Ovary (tissue), 3 donors: ENCODE measurements at regions not wholly inside any gene's neighbourhood (a gene's known extent, or its start where the extent isn't known, plus 50 kb on each side); places are given as distances from the start of the nearest gene placed in this dataset.

ENCODE experiments used
- EP300 ChIP-seq: sonication (generic); formaldehyde crosslinking; IDR thresholded peaks from one replicate; pipeline ENCODE4 v1.6.1; 2017; ENCODE audit warnings: antibody characterized with exemption
- POLR2A ChIP-seq: fragments of 450-650 bp; IDR thresholded peaks from one replicate; pipeline ENCODE4 v1.6.1; 2017; ENCODE audit warnings: antibody characterized with exemption, mild to moderate bottlenecking, moderate library complexity
- TF ChIP-seq, protein P1 (sequence below), 3 donors: fragments of 450-650 bp in 2 of 3; fragments of 200-600 bp in 1 of 3; IDR thresholded peaks; one replicate each; pipeline versions ENCODE4 v1.5.1 to v1.8.0; 2016 to 2022; ENCODE audit warnings: antibody characterized with exemption in 3 of 3, mild to moderate bottlenecking in 1 of 3
- donor health status: DM: no; HTN: no; CAD: no.

DNA sequence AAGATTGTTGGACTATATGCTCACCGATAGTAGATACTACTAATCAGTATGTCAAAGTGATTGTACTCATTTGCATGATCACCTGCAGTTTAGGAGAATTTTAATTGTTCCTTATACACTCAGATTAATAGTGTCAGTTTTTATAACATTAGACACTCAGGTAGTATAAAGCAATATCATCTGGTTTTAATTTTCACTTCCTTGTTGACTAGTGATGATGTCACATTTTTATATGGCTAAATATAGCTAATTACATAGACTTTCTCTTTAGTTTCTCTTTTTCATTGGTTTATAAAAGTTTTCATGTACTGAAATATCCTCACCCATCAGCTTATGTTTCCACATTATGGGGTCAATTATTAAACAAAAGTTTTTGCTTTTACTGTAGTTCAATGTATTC lies 1332.4 kb upstream of the ADGRL2 start:
- no peak for TF ChIP-seq POLR2A
- TF ChIP-seq, protein P1, sequence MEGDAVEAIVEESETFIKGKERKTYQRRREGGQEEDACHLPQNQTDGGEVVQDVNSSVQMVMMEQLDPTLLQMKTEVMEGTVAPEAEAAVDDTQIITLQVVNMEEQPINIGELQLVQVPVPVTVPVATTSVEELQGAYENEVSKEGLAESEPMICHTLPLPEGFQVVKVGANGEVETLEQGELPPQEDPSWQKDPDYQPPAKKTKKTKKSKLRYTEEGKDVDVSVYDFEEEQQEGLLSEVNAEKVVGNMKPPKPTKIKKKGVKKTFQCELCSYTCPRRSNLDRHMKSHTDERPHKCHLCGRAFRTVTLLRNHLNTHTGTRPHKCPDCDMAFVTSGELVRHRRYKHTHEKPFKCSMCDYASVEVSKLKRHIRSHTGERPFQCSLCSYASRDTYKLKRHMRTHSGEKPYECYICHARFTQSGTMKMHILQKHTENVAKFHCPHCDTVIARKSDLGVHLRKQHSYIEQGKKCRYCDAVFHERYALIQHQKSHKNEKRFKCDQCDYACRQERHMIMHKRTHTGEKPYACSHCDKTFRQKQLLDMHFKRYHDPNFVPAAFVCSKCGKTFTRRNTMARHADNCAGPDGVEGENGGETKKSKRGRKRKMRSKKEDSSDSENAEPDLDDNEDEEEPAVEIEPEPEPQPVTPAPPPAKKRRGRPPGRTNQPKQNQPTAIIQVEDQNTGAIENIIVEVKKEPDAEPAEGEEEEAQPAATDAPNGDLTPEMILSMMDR (IDR thresholded peaks at IDR 0.05), result no peak
- TF ChIP-seq EP300, result no peak
